Panc1 (cell line): ENCODE measurements at regions not wholly inside any gene's neighbourhood (a gene's known extent, or its start where the extent isn't known, plus 50 kb on each side); places are given as distances from the start of the nearest gene placed in this dataset.

Experiments used
- ATAC-seq: fragments of 200-7000 bp; cut with Tn5 transposase; 2 replicates; pipeline ENCODE4 v1.9.1; 2020; ENCODE audit warnings: mild to moderate bottlenecking, moderate library complexity
- BruUV-seq: library from RNA; stranded (reverse); fragments of 400-500 nt; replicated peaks from 2 replicates; lab custom pipeline; 2021; lab: Mats Ljungman, UMichigan
- CTCF ChIA-PET: fragments of 300-600 bp; sonication (Branson Sonifier 250); formaldehyde crosslinking; loops from one replicate; lab custom pipeline; 2022; ENCODE audit warnings: antibody characterized with exemption; lab: Charles Lee
- POLR2A ChIA-PET: fragments of 300-600 bp; sonication (Branson Sonifier 250); formaldehyde crosslinking; loops from one replicate; lab custom pipeline; 2022; ENCODE audit warnings: antibody characterized with exemption; lab: Charles Lee
- DNase-seq: peaks from one replicate; pipeline ENCODE4 v3.0.0-alpha.2; 2010; ENCODE audit warnings: low read depth, low spot score
- H3K27ac ChIP-seq: 2 replicates; pipeline ENCODE4 v1.5.1; 2011; ENCODE audit warnings: mild to moderate bottlenecking, low read length, inconsistent platforms
- H3K27me3 ChIP-seq: fragments of 200-500 bp; sonication (Bioruptor generic); 2 replicates; pipeline ENCODE4 v1.6.0; 2014; ENCODE audit warnings: low read length, inconsistent platforms; ENCODE audit not compliant: control insufficient read depth, insufficient read depth
- H3K36me3 ChIP-seq: fragments of 200-500 bp; sonication (Bioruptor generic); 2 replicates; pipeline ENCODE4 v1.5.1; 2014; ENCODE audit warnings: inconsistent platforms, mild to moderate bottlenecking, low read length, moderate library complexity; ENCODE audit not compliant: control insufficient read depth, insufficient read depth
- H3K4me1 ChIP-seq: 2 replicates; pipeline ENCODE4 v1.5.1; 2011; ENCODE audit warnings: inconsistent platforms, mild to moderate bottlenecking, low read length, moderate library complexity; ENCODE audit not compliant: control insufficient read depth, insufficient read depth
- H3K4me3 ChIP-seq, 2 experiments: 2 replicates each; pipeline ENCODE4 v1.5.1; 2011 to 2012; ENCODE audit warnings: low read depth in 2 of 2, low read length in 2 of 2, mild to moderate bottlenecking in 2 of 2, inconsistent platforms in 1 of 2, moderate library complexity in 1 of 2
- H3K9me3 ChIP-seq: fragments of 200-500 bp; sonication (Bioruptor generic); 2 replicates; pipeline ENCODE4 v1.5.1; 2014; ENCODE audit warnings: low read depth, mild to moderate bottlenecking, inconsistent platforms, low read length, moderate library complexity; ENCODE audit not compliant: control insufficient read depth, insufficient read depth
- CTCF ChIP-seq: fragments of 450-650 bp; IDR thresholded peaks from 2 replicates; pipeline ENCODE4 v1.5.1; 2017; ENCODE audit warnings: mild to moderate bottlenecking
- POLR2AphosphoS5 ChIP-seq: IDR thresholded peaks from 2 replicates; pipeline ENCODE4 v1.6.1; 2012; ENCODE audit warnings: mild to moderate bottlenecking, low read depth, low read length, moderate library complexity
- REST ChIP-seq, 2 experiments: IDR thresholded peaks; 2 replicates each; pipeline ENCODE4 v1.6.1; 2011 to 2012; ENCODE audit warnings: low read depth in 2 of 2, control low read depth in 1 of 2, low read length in 1 of 2, mild to moderate bottlenecking in 1 of 2, moderate library complexity in 1 of 2; ENCODE audit not compliant: insufficient read depth in 1 of 2
- SIN3A ChIP-seq: IDR thresholded peaks from 2 replicates; pipeline ENCODE4 v1.6.1; 2012; ENCODE audit warnings: low read depth, mild to moderate bottlenecking, low read length, moderate library complexity, borderline replicate concordance; ENCODE audit not compliant: insufficient read depth
- TCF7L2 ChIP-seq: IDR thresholded peaks from 2 replicates; pipeline ENCODE4 v1.6.1; 2011; ENCODE audit warnings: mild to moderate bottlenecking, low read depth, low read length, inconsistent platforms
- in situ Hi-C: cut with HindIII; loops from 2 replicates; pipeline ENCODE4 v1.10.0; 2016; ENCODE audit warnings: low sequenced_read_pairs, low pct_unique_long_range_greater_than_20kb
- intact Hi-C: fragments of 100-400 bp; cut with micrococcal nuclease; formaldehyde crosslinking; loops from one replicate; pipeline ENCODE4 v1.10.0; 2022; ENCODE audit not compliant: unreplicated experiment

GRCh38 chr2:40953341-40953740 is 501.5 kb upstream of the SLC8A1 start:
- DNase-seq (no peak), ATAC-seq (no peak)
- in situ Hi-C loops (no loop called here), intact Hi-C loops (no loop called here)
- H3K4me3 ChIP-seq: no peak overlapping the region
- ChIA-PET CTCF (no interaction called here), POLR2A (no interaction called here)
- no TSS peak for BruUV-seq
- no peaks in the 10 kb centered on the region for H3K36me3 ChIP-seq
- H3K9me3 ChIP-seq: no peaks in the 10 kb centered on the region
- no peaks in the 10 kb centered on the region for H3K27me3 ChIP-seq
- no peaks in the 10 kb centered on the region for H3K4me1 ChIP-seq
- no peak overlapping the region for H3K27ac ChIP-seq
- TF ChIP-seq TCF7L2 (no peak), REST (IDR thresholded peaks at IDR 0.05; ENCODE audit: insufficient read depth in 1 of 2, low read depth in 2 of 2, low read length in 1 of 2) (no peak), SIN3A (no peak), CTCF (no peak), POLR2AphosphoS5 (no peak)

- Histone ChIP-seq H3K9me3 (no peaks in the 10 kb centered on the region), H3K27ac (no peak overlapping the region), H3K4me1 (no peaks in the 10 kb centered on the region), H3K4me3 (no peak overlapping the region), H3K36me3 (no peaks in the 10 kb centered on the region), H3K27me3 (no peaks in the 10 kb centered on the region)
- DNase-seq (no peak), ATAC-seq (no peak)
- no TSS peak for BruUV-seq
- in situ Hi-C loops (no loop called here), intact Hi-C loops (no loop called here)
- no peak for TF ChIP-seq REST (IDR thresholded peaks at IDR 0.05; ENCODE audit: insufficient read depth in 1 of 2, low read depth in 2 of 2, low read length in 1 of 2)
- no peak for TF ChIP-seq CTCF
- TF ChIP-seq SIN3A: no peak
- TF ChIP-seq TCF7L2: no peak
- no peak for TF ChIP-seq POLR2AphosphoS5
- ChIA-PET CTCF (no interaction called here), POLR2A (no interaction called here)
Observed at GRCh38 chr2:40955042-40955441, 503.2 kb upstream of the SLC8A1 start.
